Kidney epithelial cell (primary cell): ENCODE measurements at regions not wholly inside any gene's neighbourhood (a gene's known extent, or its start where the extent isn't known, plus 50 kb on each side); places are given as distances from the start of the nearest gene placed in this dataset.

ENCODE experiments used
- DNase-seq: peaks from one replicate; pipeline ENCODE4 v3.0.0-alpha.2; 2010; ENCODE audit warnings: low read depth
- H3K27me3 ChIP-seq: 2 replicates; pipeline ENCODE4 v1.6.0; 2011; ENCODE audit warnings: low read length; ENCODE audit not compliant: control insufficient read depth, insufficient read depth
- H3K36me3 ChIP-seq: 2 replicates; pipeline ENCODE4 v1.5.1; 2011; ENCODE audit warnings: low read length; ENCODE audit not compliant: control insufficient read depth, insufficient read depth
- H3K4me3 ChIP-seq: 2 replicates; pipeline ENCODE4 v1.5.1; 2011; ENCODE audit warnings: low read depth, mild to moderate bottlenecking, control low read depth, low read length
- CTCF ChIP-seq: IDR thresholded peaks from 2 replicates; pipeline ENCODE4 v1.5.1; 2011; ENCODE audit warnings: mild to moderate bottlenecking, moderate library complexity, low read length, control low read depth, inconsistent platforms; ENCODE audit not compliant: insufficient read depth, poor library complexity, severe bottlenecking

GRCh38 chr11:34830648-34831047 is 85.5 kb downstream of the APIP start:
- DNase-seq, result no peak
- no peak overlapping the region for H3K4me3 ChIP-seq
- no peak for TF ChIP-seq CTCF
- no peaks in the 10 kb centered on the region for H3K36me3 ChIP-seq
- no peaks in the 10 kb centered on the region for H3K27me3 ChIP-seq

GRCh38 chr11:34830035-34830434 is 86.1 kb downstream of the APIP start:
- no peak for DNase-seq
- no peak for TF ChIP-seq CTCF
- Histone ChIP-seq H3K36me3 (no peaks in the 10 kb centered on the region), H3K4me3 (no peak overlapping the region), H3K27me3 (no peaks in the 10 kb centered on the region)

GRCh38 chr11:34827228-34827627 is 89.0 kb downstream of the APIP start:
- no peak overlapping the region for H3K4me3 ChIP-seq
- DNase-seq, result no peak
- TF ChIP-seq CTCF, result no peak
- no peaks in the 10 kb centered on the region for H3K36me3 ChIP-seq
- no peaks in the 10 kb centered on the region for H3K27me3 ChIP-seq

- no peaks in the 10 kb centered on the region for H3K27me3 ChIP-seq
- no peak for TF ChIP-seq CTCF
- no peaks in the 10 kb centered on the region for H3K36me3 ChIP-seq
- H3K4me3 ChIP-seq, result no peak overlapping the region
- DNase-seq, result no peak
These were observed 89.8 kb downstream of the APIP start for GRCh38 chr11:34826384-34826726.

GRCh38 chr11:34825670-34826383 is 90.4 kb downstream of the APIP start:
- TF ChIP-seq CTCF, result no peak
- H3K27me3 ChIP-seq, result no peaks in the 10 kb centered on the region
- H3K4me3 ChIP-seq, result no peak overlapping the region
- H3K36me3 ChIP-seq, result no peaks in the 10 kb centered on the region
- DNase-seq, result no peak

GRCh38 chr11:34825315-34825669 is 90.9 kb downstream of the APIP start:
- Histone ChIP-seq H3K36me3 (no peaks in the 10 kb centered on the region), H3K27me3 (no peaks in the 10 kb centered on the region), H3K4me3 (no peak overlapping the region)
- TF ChIP-seq CTCF, result no peak
- no peak for DNase-seq
